ENCODE measurements at regions not wholly inside any gene's neighbourhood (a gene's known extent, or its start where the extent isn't known, plus 50 kb on each side); places are given as distances from the start of the nearest gene placed in this dataset.

GRCh38 chr2:3040066-3040428, 337.6 kb downstream of the EIPR1 start:
- 74 to 80% methylated on average over 2 of the region's 2 CpGs for WGBS, 2 donors
- Histone ChIP-seq H3K27ac (no peak overlapping the region), H3K27me3 (no peaks in the 10 kb centered on the region), H3K36me3 (no peaks in the 10 kb centered on the region), H3K4me3 (no peak overlapping the region), H3K4me1 (peaks cover 0 to 11% (median 4%) of the 10 kb centered on the region in 4 donors), H3K9me3 (no peaks in the 10 kb centered on the region)
- intact Hi-C loops (cut with DNase I): no loop called here
- no peak for DNase-seq
- TF ChIP-seq POLR2AphosphoS5 (IDR thresholded peaks at IDR 0.05) (no peak), CTCF (IDR thresholded peaks at IDR 0.05) (no peak), EP300 (IDR thresholded peaks at IDR 0.05) (no peak), POLR2A (IDR thresholded peaks at IDR 0.05) (no peak)

DNA sequence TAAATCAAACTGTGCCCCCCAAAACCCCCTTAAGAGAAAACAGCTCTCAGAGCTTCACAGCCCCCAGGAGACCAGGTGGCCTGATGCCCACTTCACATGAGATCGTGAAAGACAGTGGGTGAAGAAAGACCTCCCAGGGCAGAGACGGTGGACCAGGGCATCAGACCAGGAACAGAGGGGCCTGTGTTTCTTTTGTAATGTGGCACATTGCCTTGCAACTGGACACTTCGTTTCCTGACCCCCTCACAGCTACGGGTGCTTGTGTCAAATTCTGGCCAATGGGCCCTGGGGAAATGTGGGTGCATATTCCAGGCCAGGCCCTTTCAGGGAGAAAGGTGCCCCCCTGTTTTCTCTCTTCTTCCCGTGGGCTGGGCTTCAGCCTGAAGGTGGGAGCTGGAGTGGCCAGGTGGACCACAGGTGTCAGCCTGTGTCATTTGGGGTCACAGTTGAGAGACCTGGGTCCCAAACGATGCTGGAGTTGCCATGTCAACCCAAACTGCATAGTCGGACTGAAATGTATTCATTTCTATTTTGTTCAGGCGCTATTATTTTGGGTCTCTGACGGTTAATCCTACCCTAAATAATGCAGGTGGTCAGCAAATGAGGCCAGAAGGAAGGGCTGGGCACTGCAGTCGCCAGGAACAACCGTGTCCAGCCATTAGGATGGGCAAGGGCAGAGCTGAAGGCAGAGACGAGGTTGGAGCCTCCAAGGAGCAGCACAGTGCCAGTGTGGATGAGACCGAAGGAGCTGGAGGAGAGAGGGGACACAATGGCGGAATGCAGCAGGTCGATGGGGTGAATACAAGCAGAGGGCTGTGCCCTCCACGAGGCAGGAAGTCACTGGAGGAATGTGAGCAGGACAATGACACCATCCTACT, 338.2 kb downstream of the EIPR1 start:
- TF ChIP-seq POLR2AphosphoS5 (IDR thresholded peaks at IDR 0.05) (no peak), POLR2A (IDR thresholded peaks at IDR 0.05) (no peak), EP300 (IDR thresholded peaks at IDR 0.05) (no peak), CTCF (IDR thresholded peaks at IDR 0.05) (no peak)
- H3K27me3 ChIP-seq: no peaks in the 10 kb centered on the region
- no peak for DNase-seq
- no peaks in the 10 kb centered on the region for H3K9me3 ChIP-seq
- H3K4me3 ChIP-seq: no peak overlapping the region
- peaks cover 0 to 11% (median 4%) of the 10 kb centered on the region in 4 donors for H3K4me1 ChIP-seq
- intact Hi-C loops (cut with DNase I): no loop called here
- 86% methylated on average over 16 of the region's 16 CpGs for WGBS, 2 donors
- no peaks in the 10 kb centered on the region for H3K36me3 ChIP-seq
- no peak overlapping the region for H3K27ac ChIP-seq

DNA sequence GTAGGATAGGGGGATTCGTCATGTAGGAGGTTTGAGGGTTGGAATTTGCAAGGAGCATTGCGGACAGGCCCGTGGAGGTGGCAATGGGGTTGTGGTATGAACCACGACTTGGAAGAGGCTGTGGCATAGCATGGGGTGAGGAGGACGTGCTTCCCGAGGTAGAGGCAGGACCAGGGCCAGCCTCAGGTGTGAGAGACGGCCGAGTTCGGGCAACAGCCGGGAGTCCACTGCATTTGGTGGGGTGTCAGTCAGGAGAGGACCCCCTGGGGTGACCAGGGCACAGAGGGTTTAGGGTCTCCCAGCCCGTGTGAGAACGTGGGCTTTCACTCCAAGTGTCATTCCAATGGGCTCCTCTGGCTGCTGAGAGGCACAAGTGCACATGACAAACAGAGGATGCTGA, 339.0 kb downstream of the EIPR1 start:
- H3K27me3 ChIP-seq: no peaks in the 10 kb centered on the region
- H3K4me1 ChIP-seq: peaks cover 0 to 11% (median 4%) of the 10 kb centered on the region in 4 donors
- 87 to 90% methylated on average over 12 of the region's 12 CpGs for WGBS, 2 donors
- H3K36me3 ChIP-seq: no peaks in the 10 kb centered on the region
- H3K27ac ChIP-seq: no peak overlapping the region
- no peak overlapping the region for H3K4me3 ChIP-seq
- no peak for TF ChIP-seq CTCF (IDR thresholded peaks at IDR 0.05)
- TF ChIP-seq POLR2AphosphoS5 (IDR thresholded peaks at IDR 0.05): no peak
- TF ChIP-seq POLR2A (IDR thresholded peaks at IDR 0.05): no peak
- TF ChIP-seq EP300 (IDR thresholded peaks at IDR 0.05): no peak
- DNase-seq: no peak
- no peaks in the 10 kb centered on the region for H3K9me3 ChIP-seq
- intact Hi-C loops (cut with DNase I): no loop called here

DNA sequence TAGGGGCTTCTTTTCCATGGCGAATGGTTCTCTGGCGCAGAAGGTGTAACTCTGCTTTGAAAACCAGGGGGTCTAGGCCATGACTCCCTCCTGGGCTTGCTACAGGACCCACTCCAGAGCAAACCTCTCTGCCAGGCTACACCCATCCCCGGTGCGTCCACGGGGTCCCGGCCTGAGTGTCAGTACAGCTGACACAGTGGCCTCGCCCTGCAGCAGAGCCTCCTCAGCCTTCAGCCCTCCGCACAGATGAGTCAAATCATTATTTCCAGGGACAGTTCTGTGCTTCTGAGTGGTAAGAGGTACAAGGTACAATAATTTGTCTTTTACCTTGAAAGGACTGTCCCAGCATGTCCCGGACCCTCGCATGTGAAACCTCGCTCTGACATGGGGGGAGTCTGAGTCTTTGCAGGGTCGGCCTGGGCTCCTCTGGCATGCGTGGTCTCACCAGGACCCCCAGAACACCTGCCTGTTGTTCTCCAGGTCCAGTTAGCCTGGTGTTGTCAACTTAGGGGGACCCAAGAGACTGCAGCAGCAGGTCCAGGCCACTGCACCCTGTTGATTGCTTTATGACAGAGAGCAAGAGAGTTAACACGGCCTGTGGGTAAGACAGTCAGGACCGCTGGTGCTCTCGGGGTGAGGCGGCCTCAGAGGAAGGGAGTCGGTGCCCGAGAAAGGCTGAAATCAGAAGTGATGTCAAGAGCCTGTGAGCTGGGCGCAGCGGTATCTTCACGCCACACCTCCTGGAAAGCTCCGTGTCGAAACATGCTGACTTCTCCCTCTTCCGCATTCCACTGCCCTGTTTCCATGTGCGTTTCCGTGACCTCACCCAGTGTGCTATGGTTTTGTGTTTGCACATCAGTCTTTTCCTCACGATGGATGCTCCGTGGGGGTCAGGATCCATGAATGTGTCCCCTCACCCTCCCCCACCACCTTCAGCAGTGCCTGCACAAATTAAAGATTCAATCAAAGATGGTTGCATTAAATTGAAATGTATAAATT, 340.1 kb downstream of the EIPR1 start:
- no peaks in the 10 kb centered on the region for H3K36me3 ChIP-seq
- no peak overlapping the region for H3K27ac ChIP-seq
- no peak overlapping the region for H3K4me3 ChIP-seq
- TF ChIP-seq POLR2A (IDR thresholded peaks at IDR 0.05): no peak
- TF ChIP-seq EP300 (IDR thresholded peaks at IDR 0.05): no peak
- H3K4me1 ChIP-seq: peaks cover 0 to 8% (median 3%) of the 10 kb centered on the region in 4 donors
- no peaks in the 10 kb centered on the region for H3K9me3 ChIP-seq
- no peaks in the 10 kb centered on the region for H3K27me3 ChIP-seq
- 89 to 94% methylated on average over 29 of the region's 29 CpGs for WGBS, 2 donors
- DNase-seq: no peak
- intact Hi-C loops (cut with DNase I): no loop called here

All from sigmoid colon (tissue), 6 donors.